ENCODE measurements at regions not wholly inside any gene's neighbourhood (a gene's known extent, or its start where the extent isn't known, plus 50 kb on each side); places are given as distances from the start of the nearest gene placed in this dataset.

GRCh38 chr17:53387745-53388144, 435.0 kb upstream of the KIF2B start:
- DNase-seq (ENCODE audit: low spot score), result no peak
- TF ChIP-seq, protein P1, sequence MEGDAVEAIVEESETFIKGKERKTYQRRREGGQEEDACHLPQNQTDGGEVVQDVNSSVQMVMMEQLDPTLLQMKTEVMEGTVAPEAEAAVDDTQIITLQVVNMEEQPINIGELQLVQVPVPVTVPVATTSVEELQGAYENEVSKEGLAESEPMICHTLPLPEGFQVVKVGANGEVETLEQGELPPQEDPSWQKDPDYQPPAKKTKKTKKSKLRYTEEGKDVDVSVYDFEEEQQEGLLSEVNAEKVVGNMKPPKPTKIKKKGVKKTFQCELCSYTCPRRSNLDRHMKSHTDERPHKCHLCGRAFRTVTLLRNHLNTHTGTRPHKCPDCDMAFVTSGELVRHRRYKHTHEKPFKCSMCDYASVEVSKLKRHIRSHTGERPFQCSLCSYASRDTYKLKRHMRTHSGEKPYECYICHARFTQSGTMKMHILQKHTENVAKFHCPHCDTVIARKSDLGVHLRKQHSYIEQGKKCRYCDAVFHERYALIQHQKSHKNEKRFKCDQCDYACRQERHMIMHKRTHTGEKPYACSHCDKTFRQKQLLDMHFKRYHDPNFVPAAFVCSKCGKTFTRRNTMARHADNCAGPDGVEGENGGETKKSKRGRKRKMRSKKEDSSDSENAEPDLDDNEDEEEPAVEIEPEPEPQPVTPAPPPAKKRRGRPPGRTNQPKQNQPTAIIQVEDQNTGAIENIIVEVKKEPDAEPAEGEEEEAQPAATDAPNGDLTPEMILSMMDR (IDR thresholded peaks at IDR 0.05; ENCODE audit: borderline replicate concordance, control extremely low read depth, extremely low read depth, insufficient read depth, missing control alignments), result no peak
- in situ Hi-C loops (cut with MboI; ENCODE audit: low sequenced_read_pairs, unreplicated experiment), result no loop called here

DNA sequence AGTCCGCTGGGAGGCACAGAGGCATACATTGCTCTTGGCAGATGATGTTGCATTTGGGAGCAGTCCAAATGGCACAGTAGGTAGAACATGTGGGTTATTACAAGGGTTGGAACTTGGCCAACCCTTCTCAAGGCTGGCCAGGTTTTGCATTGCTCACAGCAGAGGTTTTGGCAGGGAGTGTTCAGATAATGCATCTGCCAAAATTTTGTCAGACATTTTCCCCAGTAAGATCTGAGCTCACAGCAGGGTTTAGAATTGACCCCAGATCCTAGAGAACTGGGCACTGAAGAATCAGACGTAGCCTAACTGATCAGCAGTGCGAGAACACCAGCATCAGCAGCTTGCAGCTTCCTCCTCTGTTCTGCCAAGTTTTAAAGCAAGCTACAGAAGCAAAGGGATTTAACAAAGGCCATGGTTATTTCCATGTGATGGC, 468.8 kb upstream of the KIF2B start:
- DNase-seq (ENCODE audit: low spot score), result no peak

DNA sequence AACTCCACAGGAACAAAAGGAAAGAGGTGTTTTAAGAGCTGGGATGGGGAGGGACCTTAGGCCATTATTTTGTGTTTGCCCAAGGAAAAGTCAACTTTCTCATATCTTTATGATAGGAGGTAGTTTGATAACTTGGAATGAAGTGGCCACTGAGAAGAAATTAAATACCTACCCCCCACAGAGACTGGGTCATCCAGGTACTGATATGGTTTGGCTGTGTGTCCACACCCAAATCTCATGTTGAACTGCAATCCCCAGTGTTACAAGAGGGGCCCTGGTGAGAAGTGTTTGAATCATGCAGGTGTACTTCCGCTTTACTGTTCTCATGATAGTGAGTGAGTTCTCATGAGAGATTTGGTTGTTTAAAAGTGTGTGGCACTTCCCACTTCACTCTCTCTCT, 477.9 kb upstream of the KIF2B start:
- TF ChIP-seq, protein P1 (IDR thresholded peaks at IDR 0.05; ENCODE audit: borderline replicate concordance, control extremely low read depth, extremely low read depth, insufficient read depth, missing control alignments), result no peak
- in situ Hi-C loops (cut with MboI; ENCODE audit: low sequenced_read_pairs, unreplicated experiment), result no loop called here
- no peak for DNase-seq (ENCODE audit: low spot score)

More for the DNA sequence above, 468.8 kb upstream of the KIF2B start:
- TF ChIP-seq, protein P1 (IDR thresholded peaks at IDR 0.05; ENCODE audit: borderline replicate concordance, control extremely low read depth, extremely low read depth, insufficient read depth, missing control alignments), result no peak
- in situ Hi-C loops (cut with MboI; ENCODE audit: low sequenced_read_pairs, unreplicated experiment), result no loop called here

- no peak for DNase-seq (ENCODE audit: low spot score)
- in situ Hi-C loops (cut with MboI; ENCODE audit: low sequenced_read_pairs, unreplicated experiment), result no loop called here
- TF ChIP-seq, protein P1 (IDR thresholded peaks at IDR 0.05; ENCODE audit: borderline replicate concordance, control extremely low read depth, extremely low read depth, insufficient read depth, missing control alignments), result no peak
Measured at GRCh38 chr17:53336281-53336680, 486.4 kb upstream of the KIF2B start.

GRCh38 chr17:53335443-53335842, 487.3 kb upstream of the KIF2B start:
- TF ChIP-seq, protein P1 (IDR thresholded peaks at IDR 0.05; ENCODE audit: borderline replicate concordance, control extremely low read depth, extremely low read depth, insufficient read depth, missing control alignments), result no peak
- in situ Hi-C loops (cut with MboI; ENCODE audit: low sequenced_read_pairs, unreplicated experiment), result no loop called here
- DNase-seq (ENCODE audit: low spot score), result no peak

- TF ChIP-seq, protein P1 (IDR thresholded peaks at IDR 0.05; ENCODE audit: borderline replicate concordance, control extremely low read depth, extremely low read depth, insufficient read depth, missing control alignments), result no peak
- in situ Hi-C loops (cut with MboI; ENCODE audit: low sequenced_read_pairs, unreplicated experiment), result no loop called here
- DNase-seq (ENCODE audit: low spot score), result no peak
Measured at GRCh38 chr17:53330756-53331155, 492.0 kb upstream of the KIF2B start.

GRCh38 chr17:53321651-53322050, 501.1 kb upstream of the KIF2B start:
- DNase-seq (ENCODE audit: low spot score), result no peak
- in situ Hi-C loops (cut with MboI; ENCODE audit: low sequenced_read_pairs, unreplicated experiment), result no loop called here
- TF ChIP-seq, protein P1 (IDR thresholded peaks at IDR 0.05; ENCODE audit: borderline replicate concordance, control extremely low read depth, extremely low read depth, insufficient read depth, missing control alignments), result no peak
